ENCODE measurements at regions not wholly inside any gene's neighbourhood (a gene's known extent, or its start where the extent isn't known, plus 50 kb on each side); places are given as distances from the start of the nearest gene placed in this dataset.

DNA sequence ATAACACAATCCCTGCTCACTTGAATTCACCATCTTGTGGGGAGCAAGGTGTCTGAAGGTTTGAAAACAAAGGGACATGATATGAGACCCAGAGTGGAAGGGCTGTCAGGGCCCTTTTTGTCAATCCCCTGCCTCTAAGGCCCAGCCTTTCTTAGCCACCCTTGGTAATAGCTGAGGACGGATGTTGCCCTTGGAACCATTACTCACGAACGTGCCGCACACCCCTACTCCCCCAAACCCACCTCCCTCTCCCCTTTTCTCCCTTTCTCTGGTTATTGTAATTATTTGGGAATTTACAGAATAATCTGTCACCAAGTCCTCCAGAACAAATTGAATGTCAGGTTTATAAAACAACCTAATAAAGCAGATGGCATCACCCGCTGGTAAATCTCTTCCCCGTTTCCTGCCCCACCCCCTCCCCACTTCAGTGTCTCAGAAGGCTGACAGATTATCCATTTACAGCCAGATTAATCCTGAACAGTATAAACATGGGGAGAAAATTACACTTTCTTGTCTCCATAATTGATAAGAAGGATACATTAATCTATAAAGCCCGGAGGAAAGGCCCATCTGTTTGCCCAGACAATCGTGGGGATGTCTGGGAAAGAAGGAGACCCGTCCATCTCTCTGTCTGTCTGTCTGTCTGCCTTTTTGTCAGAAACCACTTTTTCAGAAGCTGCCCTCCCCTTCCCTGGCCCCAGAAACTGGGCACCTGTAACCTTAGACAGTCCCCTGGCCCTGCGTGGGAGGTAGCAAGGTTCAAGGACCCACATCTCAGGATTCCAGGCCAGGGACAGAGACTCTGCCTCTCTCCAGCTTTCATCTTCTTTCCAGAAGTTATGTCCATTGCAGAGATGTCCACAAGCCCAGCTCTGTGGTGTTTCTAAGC, 60.6 kb upstream of the CD34 start:
- no peak overlapping the region for H3K27ac Mint-ChIP-seq
- Histone ChIP-seq H3K27ac (no peak overlapping the region), H3K4me1 (no peaks in the 10 kb centered on the region), H3K9me3 (ENCODE audit: low read depth) (no peaks in the 10 kb centered on the region), H3K4me3 (no peak overlapping the region), H2AFZ (replicated peaks) (no peak overlapping the region), H3K27me3 (peaks cover 40% of the 10 kb centered on the region), H3K9ac (no peak overlapping the region), H3K79me2 (ENCODE audit: low read depth) (no peaks in the 10 kb centered on the region), H3K4me2 (no peak overlapping the region), H3F3A (ENCODE audit: low read depth) (no peaks in the 10 kb centered on the region), H4K20me1 (ENCODE audit: low read depth) (no peaks in the 10 kb centered on the region), H3K36me3 (no peaks in the 10 kb centered on the region)
- H3K9me3 Mint-ChIP-seq, result no peaks in the 10 kb centered on the region
- H3K27me3 Mint-ChIP-seq (ENCODE audit: insufficient read depth, low read depth), result peaks cover 2% of the 10 kb centered on the region
- no peak for DNase-seq (ENCODE audit: low spot score)
- TF ChIP-seq, protein P1, sequence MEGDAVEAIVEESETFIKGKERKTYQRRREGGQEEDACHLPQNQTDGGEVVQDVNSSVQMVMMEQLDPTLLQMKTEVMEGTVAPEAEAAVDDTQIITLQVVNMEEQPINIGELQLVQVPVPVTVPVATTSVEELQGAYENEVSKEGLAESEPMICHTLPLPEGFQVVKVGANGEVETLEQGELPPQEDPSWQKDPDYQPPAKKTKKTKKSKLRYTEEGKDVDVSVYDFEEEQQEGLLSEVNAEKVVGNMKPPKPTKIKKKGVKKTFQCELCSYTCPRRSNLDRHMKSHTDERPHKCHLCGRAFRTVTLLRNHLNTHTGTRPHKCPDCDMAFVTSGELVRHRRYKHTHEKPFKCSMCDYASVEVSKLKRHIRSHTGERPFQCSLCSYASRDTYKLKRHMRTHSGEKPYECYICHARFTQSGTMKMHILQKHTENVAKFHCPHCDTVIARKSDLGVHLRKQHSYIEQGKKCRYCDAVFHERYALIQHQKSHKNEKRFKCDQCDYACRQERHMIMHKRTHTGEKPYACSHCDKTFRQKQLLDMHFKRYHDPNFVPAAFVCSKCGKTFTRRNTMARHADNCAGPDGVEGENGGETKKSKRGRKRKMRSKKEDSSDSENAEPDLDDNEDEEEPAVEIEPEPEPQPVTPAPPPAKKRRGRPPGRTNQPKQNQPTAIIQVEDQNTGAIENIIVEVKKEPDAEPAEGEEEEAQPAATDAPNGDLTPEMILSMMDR (IDR thresholded peaks at IDR 0.05), result no peak
- TF ChIP-seq EZH2 (IDR thresholded peaks at IDR 0.05) (no peak), EZH2phosphoT487 (IDR thresholded peaks at IDR 0.05) (no peak)
- H3K4me1 Mint-ChIP-seq, result peaks cover 8% of the 10 kb centered on the region
- H3K36me3 Mint-ChIP-seq, result no peaks in the 10 kb centered on the region
- no peak overlapping the region for H3K4me3 Mint-ChIP-seq

DNA sequence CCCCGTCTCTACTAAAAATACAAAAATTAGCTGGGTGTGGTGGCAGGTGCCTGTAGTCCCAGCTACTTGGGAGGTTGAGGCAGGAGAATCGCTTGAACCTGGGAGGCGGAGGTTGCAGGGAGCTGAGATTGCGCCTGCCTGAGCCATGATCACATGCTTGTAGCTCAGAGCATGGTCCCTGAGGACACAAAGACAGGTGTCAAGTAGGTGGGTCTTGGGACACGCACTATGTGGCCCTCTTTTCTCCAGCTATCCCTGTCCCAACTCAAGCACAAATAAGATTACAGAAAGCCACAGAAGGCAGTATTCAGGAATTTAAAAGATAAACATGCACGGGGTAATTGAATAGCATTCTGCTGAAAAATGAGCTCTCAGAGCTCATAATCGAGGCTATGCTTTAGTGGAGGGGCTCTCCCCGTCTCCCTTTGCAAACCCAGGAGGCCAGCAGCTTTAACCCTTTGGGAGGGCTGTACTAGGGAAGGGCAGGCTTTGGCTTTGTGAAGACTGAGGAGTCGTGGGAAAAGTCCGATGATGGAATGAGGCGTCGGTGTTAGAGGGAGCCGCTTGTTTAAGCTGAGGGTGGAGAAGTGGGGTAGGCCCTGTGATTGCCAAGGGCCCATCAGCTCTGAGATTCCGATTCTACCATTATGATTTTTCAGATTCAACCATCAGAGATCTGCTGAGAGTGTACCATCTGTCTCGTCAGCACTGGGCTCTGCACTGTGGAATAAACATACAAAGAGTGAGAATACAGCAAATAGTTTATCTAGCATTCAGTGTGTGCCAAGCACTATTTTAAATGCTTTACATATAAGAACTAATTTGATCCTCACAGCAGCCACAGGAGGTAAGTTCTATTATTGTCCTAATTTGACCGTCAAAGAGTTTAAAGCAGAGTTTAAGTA, 59.7 kb upstream of the CD34 start:
- no peak for DNase-seq (ENCODE audit: low spot score)
- peaks cover 40% of the 10 kb centered on the region for H3K27me3 ChIP-seq
- Mint-ChIP-seq H3K9me3 (no peaks in the 10 kb centered on the region), H3K36me3 (no peaks in the 10 kb centered on the region), H3K27ac (no peak overlapping the region), H3K27me3 (ENCODE audit: insufficient read depth, low read depth) (peaks cover 2% of the 10 kb centered on the region), H3K4me3 (no peak overlapping the region), H3K4me1 (peaks cover 18% of the 10 kb centered on the region)
- no peaks in the 10 kb centered on the region for H3K79me2 ChIP-seq (ENCODE audit: low read depth)
- H3K4me1 ChIP-seq, result peaks cover 4% of the 10 kb centered on the region
- no peak overlapping the region for H3K9ac ChIP-seq
- no peak for TF ChIP-seq EZH2 (IDR thresholded peaks at IDR 0.05)
- TF ChIP-seq, protein P1 (IDR thresholded peaks at IDR 0.05), result no peak
- no peak for TF ChIP-seq EZH2phosphoT487 (IDR thresholded peaks at IDR 0.05)
- peaks cover 3% of the 10 kb centered on the region for H3F3A ChIP-seq (ENCODE audit: low read depth)
- H3K4me3 ChIP-seq, result no peak overlapping the region
- H3K36me3 ChIP-seq, result no peaks in the 10 kb centered on the region
- no peaks in the 10 kb centered on the region for H4K20me1 ChIP-seq (ENCODE audit: low read depth)
- no peak overlapping the region for H3K27ac ChIP-seq
- H3K9me3 ChIP-seq (ENCODE audit: low read depth), result no peaks in the 10 kb centered on the region
- H3K4me2 ChIP-seq, result no peak overlapping the region
- H2AFZ ChIP-seq (replicated peaks), result no peak overlapping the region

DNA sequence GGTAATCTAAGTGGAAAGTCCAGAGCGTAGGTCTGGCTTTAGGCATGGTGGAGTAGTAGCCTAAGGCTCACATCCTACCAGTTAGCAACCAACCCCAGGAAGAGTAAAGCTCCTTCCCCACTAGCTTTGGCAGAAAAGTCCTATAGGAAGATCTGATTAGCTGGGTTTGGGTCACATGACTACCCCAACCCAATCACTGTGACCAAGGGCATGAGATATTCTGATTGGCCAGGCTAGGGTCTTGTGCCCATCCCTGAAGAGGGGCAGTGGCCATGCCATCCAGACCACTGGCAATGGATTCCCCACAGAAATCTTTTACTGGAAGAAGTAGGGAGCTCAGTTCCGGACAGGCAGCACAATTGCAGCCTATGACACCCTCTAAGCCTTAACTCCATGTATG, 58.6 kb upstream of the CD34 start:
- H3K9me3 Mint-ChIP-seq, result no peaks in the 10 kb centered on the region
- peaks cover 3% of the 10 kb centered on the region for H3K27me3 Mint-ChIP-seq (ENCODE audit: insufficient read depth, low read depth)
- Histone ChIP-seq H3K27me3 (peaks cover 41% of the 10 kb centered on the region), H3F3A (ENCODE audit: low read depth) (peaks cover 10% of the 10 kb centered on the region), H3K4me2 (no peak overlapping the region), H3K4me1 (peaks cover 9% of the 10 kb centered on the region), H3K9ac (no peak overlapping the region), H3K36me3 (no peaks in the 10 kb centered on the region), H3K27ac (no peak overlapping the region), H3K9me3 (ENCODE audit: low read depth) (no peaks in the 10 kb centered on the region), H3K4me3 (no peak overlapping the region), H2AFZ (replicated peaks) (no peak overlapping the region), H4K20me1 (ENCODE audit: low read depth) (peaks cover 3% of the 10 kb centered on the region), H3K79me2 (ENCODE audit: low read depth) (no peaks in the 10 kb centered on the region)
- no peak overlapping the region for H3K27ac Mint-ChIP-seq
- H3K4me3 Mint-ChIP-seq, result no peak overlapping the region
- peaks cover 28% of the 10 kb centered on the region for H3K4me1 Mint-ChIP-seq
- DNase-seq (ENCODE audit: low spot score), result no peak
- no peaks in the 10 kb centered on the region for H3K36me3 Mint-ChIP-seq
- TF ChIP-seq EZH2phosphoT487 (IDR thresholded peaks at IDR 0.05) (no peak), EZH2 (IDR thresholded peaks at IDR 0.05) (no peak)
- TF ChIP-seq, protein P1 (IDR thresholded peaks at IDR 0.05), result no peak

Measured in neural progenitor cell (in vitro differentiated cells).